CD14-positive monocyte (primary cell): ENCODE measurements at regions not wholly inside any gene's neighbourhood (a gene's known extent, or its start where the extent isn't known, plus 50 kb on each side); places are given as distances from the start of the nearest gene placed in this dataset.

Experiments
- DNase-seq, 3 donors: peaks; one replicate each; pipeline ENCODE4 v3.0.0-alpha.2; 2011 to 2022
- H2AFZ ChIP-seq: 2 replicates; pipeline ENCODE4 v1.6.0; 2012; ENCODE audit warnings: mild to moderate bottlenecking, low read depth, low read length, inconsistent platforms; ENCODE audit not compliant: insufficient read depth, poor library complexity, severe bottlenecking
- H3K27ac ChIP-seq, 2 donors: 1 replicate in 1 of 2; 2 replicates in 1 of 2; pipeline ENCODE4 v1.5.1; 2012 to 2013; ENCODE audit warnings: low read length in 2 of 2, control low read depth in 1 of 2, inconsistent platforms in 1 of 2, low read depth in 1 of 2, mild to moderate bottlenecking in 1 of 2
- H3K27me3 ChIP-seq, 2 donors: one replicate each; pipeline versions ENCODE4 v1.6.0 to v1.6.1; 2011 to 2013; ENCODE audit warnings: low read length in 2 of 2; ENCODE audit not compliant: control insufficient read depth in 2 of 2, insufficient read depth in 2 of 2
- H3K36me3 ChIP-seq, 2 donors: replicated peaks in 1 of 2; 1 replicate in 1 of 2; 2 replicates in 1 of 2; pipeline versions ENCODE4 v1.5.1 to v1.6.1; 2012 to 2013; ENCODE audit warnings: low read length in 2 of 2, control low read depth in 1 of 2, inconsistent platforms in 1 of 2, mild to moderate bottlenecking in 1 of 2; ENCODE audit not compliant: insufficient read depth in 2 of 2, control insufficient read depth in 1 of 2
- H3K4me1 ChIP-seq, 2 donors: 1 replicate in 1 of 2; 2 replicates in 1 of 2; pipeline versions ENCODE4 v1.5.1 to v1.6.1; 2012 to 2013; ENCODE audit warnings: low read length in 2 of 2, control low read depth in 1 of 2, inconsistent platforms in 1 of 2, mild to moderate bottlenecking in 1 of 2, moderate library complexity in 1 of 2; ENCODE audit not compliant: insufficient read depth in 2 of 2, control insufficient read depth in 1 of 2
- H3K4me2 ChIP-seq: replicated peaks from 2 replicates; pipeline ENCODE3; 2012; ENCODE audit warnings: low read length, moderate library complexity, mild to moderate bottlenecking; ENCODE audit not compliant: poor library complexity, severe bottlenecking; ENCODE audit errors: extremely low read depth
- H3K4me3 ChIP-seq, 3 experiments: fragments of 200-600 bp in 1 of 3; sonication (generic) in 1 of 3; replicated peaks in 1 of 3; 1 replicate in 2 of 3; 2 replicates in 1 of 3; pipeline ENCODE4 v1.5.1; 2011 to 2013; ENCODE audit warnings: low read length in 3 of 3, mild to moderate bottlenecking in 3 of 3, control low read depth in 2 of 3, low read depth in 2 of 3, inconsistent platforms in 1 of 3, moderate library complexity in 1 of 3
- H3K79me2 ChIP-seq: 2 replicates; pipeline ENCODE4 v1.6.0; 2012; ENCODE audit warnings: mild to moderate bottlenecking, control low read depth, inconsistent platforms, low read length, moderate library complexity; ENCODE audit not compliant: insufficient read depth
- H3K9ac ChIP-seq: 2 replicates; pipeline ENCODE4 v1.6.0; 2017; ENCODE audit warnings: low read length, mild to moderate bottlenecking; ENCODE audit not compliant: insufficient read depth, poor library complexity, severe bottlenecking
- H3K9me3 ChIP-seq, 2 donors: replicated peaks in 1 of 2; 1 replicate in 1 of 2; 2 replicates in 1 of 2; pipeline versions ENCODE4 v1.5.1 to v1.6.1; 2012 to 2013; ENCODE audit warnings: low read length in 2 of 2, control low read depth in 1 of 2; ENCODE audit not compliant: control insufficient read depth in 1 of 2, insufficient read depth in 1 of 2
- H4K20me1 ChIP-seq: 2 replicates; pipeline ENCODE4 v1.6.0; 2012; ENCODE audit warnings: mild to moderate bottlenecking, low read length, control low read depth, moderate library complexity; ENCODE audit not compliant: insufficient read depth
- H3K27ac Mint-ChIP-seq, 7 donors: one replicate each; pipeline ENCODE4 v1.8.0; 2020; ENCODE audit warnings: mild to moderate bottlenecking in 7 of 7, mixed read lengths in 7 of 7, moderate library complexity in 6 of 7, inconsistent platforms in 2 of 7
- H3K27me3 Mint-ChIP-seq, 3 donors: one replicate each; pipeline ENCODE4 v1.8.0; 2021 to 2022; ENCODE audit warnings: low read depth in 3 of 3, mild to moderate bottlenecking in 3 of 3, mixed read lengths in 3 of 3, moderate library complexity in 3 of 3, inconsistent platforms in 1 of 3
- H3K36me3 Mint-ChIP-seq, 2 donors: one replicate each; pipeline ENCODE4 v1.8.0; 2020; ENCODE audit warnings: mixed read lengths in 2 of 2, inconsistent platforms in 1 of 2, mild to moderate bottlenecking in 1 of 2
- H3K4me1 Mint-ChIP-seq: one replicate; pipeline ENCODE4 v1.8.0; 2020; ENCODE audit warnings: mild to moderate bottlenecking, mixed read lengths
- H3K4me3 Mint-ChIP-seq, 2 donors: one replicate each; pipeline ENCODE4 v1.8.0; 2020; ENCODE audit warnings: mild to moderate bottlenecking in 2 of 2, mixed read lengths in 2 of 2, moderate library complexity in 1 of 2
- H3K9me3 Mint-ChIP-seq, 7 donors: one replicate each; pipeline ENCODE4 v1.8.0; 2020 to 2022; ENCODE audit warnings: mixed read lengths in 7 of 7, mild to moderate bottlenecking in 6 of 7, moderate library complexity in 6 of 7, inconsistent platforms in 2 of 7
- CTCF ChIP-seq: fragments of 200-600 bp; IDR thresholded peaks from one replicate; pipeline ENCODE4 v1.8.0; 2022; ENCODE audit warnings: antibody characterized with exemption, mild to moderate bottlenecking
- WGBS: methylation state at CpG from one replicate; pipeline ENCODE4 v1.1.5; 2013; ENCODE audit warnings: missing lambda C conversion rate; ENCODE audit not compliant: insufficient coverage; 5-methylcytosine and 5-hydroxymethylcytosine counted together
- intact Hi-C, 2 donors: fragments of 100-400 bp; cut with micrococcal nuclease; formaldehyde crosslinking; loops; one replicate each; pipeline versions ENCODE4 v1.15.0 to v1.15.1; 2023

GRCh38 chr11:105401269-105401809, 208.5 kb upstream of the GRIA4 start:
- H3K4me3 Mint-ChIP-seq, result no peak overlapping the region
- Histone ChIP-seq H2AFZ (peak overlapping the region; percentile 8), H3K79me2 (no peaks in the 10 kb centered on the region), H3K4me3 (no peak overlapping the region), H3K9ac (no peak overlapping the region), H3K9me3 (no peaks in the 10 kb centered on the region), H3K4me1 (peaks cover 0 to 8% of the 10 kb centered on the region in 2 donors), H3K27me3 (no peaks in the 10 kb centered on the region), H3K36me3 (no peaks in the 10 kb centered on the region), H3K4me2 (no peak overlapping the region), H3K27ac (no peak overlapping the region), H4K20me1 (no peaks in the 10 kb centered on the region)
- peaks cover 0 to 7% (median 2%) of the 10 kb centered on the region in 7 donors for H3K9me3 Mint-ChIP-seq
- no peak for TF ChIP-seq CTCF
- intact Hi-C loops, result no loop called here
- H3K27me3 Mint-ChIP-seq, result peaks cover 0 to 3% (median 3%) of the 10 kb centered on the region in 3 donors
- H3K27ac Mint-ChIP-seq, result no peak overlapping the region
- peaks cover 0 to 2% of the 10 kb centered on the region in 2 donors for H3K36me3 Mint-ChIP-seq
- peaks cover 4% of the 10 kb centered on the region for H3K4me1 Mint-ChIP-seq
- WGBS, result no CpG with 5 or more reads among the region's 2 CpGs
- no peak for DNase-seq

GRCh38 chr11:105399511-105399910, 210.4 kb upstream of the GRIA4 start:
- Histone ChIP-seq H3K4me2 (no peak overlapping the region), H3K9me3 (no peaks in the 10 kb centered on the region), H2AFZ (no peak overlapping the region), H3K9ac (no peak overlapping the region), H3K36me3 (no peaks in the 10 kb centered on the region), H3K79me2 (no peaks in the 10 kb centered on the region), H3K27me3 (no peaks in the 10 kb centered on the region), H3K4me3 (no peak overlapping the region), H3K27ac (no peak overlapping the region), H3K4me1 (peaks cover 0 to 8% of the 10 kb centered on the region in 2 donors), H4K20me1 (no peaks in the 10 kb centered on the region)
- peaks cover 4% of the 10 kb centered on the region for H3K4me1 Mint-ChIP-seq
- TF ChIP-seq CTCF, result no peak
- no peak overlapping the region for H3K27ac Mint-ChIP-seq
- H3K9me3 Mint-ChIP-seq, result peaks cover 0 to 7% (median 2%) of the 10 kb centered on the region in 7 donors
- H3K27me3 Mint-ChIP-seq, result peaks cover 0 to 3% (median 3%) of the 10 kb centered on the region in 3 donors
- DNase-seq, result peak in 2 of 3 donors; percentile 26 to 36
- H3K4me3 Mint-ChIP-seq, result no peak overlapping the region
- intact Hi-C loops, result no loop called here
- no CpG with 5 or more reads among the region's 6 CpGs for WGBS
- peaks cover 0 to 2% of the 10 kb centered on the region in 2 donors for H3K36me3 Mint-ChIP-seq
